ENCODE measurements at regions not wholly inside any gene's neighbourhood (a gene's known extent, or its start where the extent isn't known, plus 50 kb on each side); places are given as distances from the start of the nearest gene placed in this dataset.
"Not testable (repeated sequence)": the region's sequence is repeated elsewhere in the genome, so short reads cannot be mapped to it uniquely, and the experiment has no call there.

DNA sequence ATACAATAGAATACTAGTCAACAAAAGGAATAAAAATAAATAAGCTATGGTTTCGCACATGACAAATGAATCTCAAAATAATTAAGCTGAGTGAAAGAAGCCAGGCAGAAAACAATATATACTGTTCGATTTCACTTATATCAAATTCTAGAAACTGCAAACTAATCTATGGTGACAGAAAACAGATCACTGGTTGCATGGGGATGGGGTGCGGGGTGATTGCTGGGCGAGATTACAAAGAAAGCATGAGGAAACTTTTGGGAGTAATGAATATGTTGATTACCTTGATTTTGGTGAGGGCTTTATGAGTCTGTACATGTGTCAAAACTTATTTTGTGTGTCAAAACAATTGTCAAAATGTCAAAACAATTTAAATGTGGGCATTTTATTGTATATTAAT lies 135.6 kb downstream of the GPR85 start:
- TF ChIP-seq, protein P1, sequence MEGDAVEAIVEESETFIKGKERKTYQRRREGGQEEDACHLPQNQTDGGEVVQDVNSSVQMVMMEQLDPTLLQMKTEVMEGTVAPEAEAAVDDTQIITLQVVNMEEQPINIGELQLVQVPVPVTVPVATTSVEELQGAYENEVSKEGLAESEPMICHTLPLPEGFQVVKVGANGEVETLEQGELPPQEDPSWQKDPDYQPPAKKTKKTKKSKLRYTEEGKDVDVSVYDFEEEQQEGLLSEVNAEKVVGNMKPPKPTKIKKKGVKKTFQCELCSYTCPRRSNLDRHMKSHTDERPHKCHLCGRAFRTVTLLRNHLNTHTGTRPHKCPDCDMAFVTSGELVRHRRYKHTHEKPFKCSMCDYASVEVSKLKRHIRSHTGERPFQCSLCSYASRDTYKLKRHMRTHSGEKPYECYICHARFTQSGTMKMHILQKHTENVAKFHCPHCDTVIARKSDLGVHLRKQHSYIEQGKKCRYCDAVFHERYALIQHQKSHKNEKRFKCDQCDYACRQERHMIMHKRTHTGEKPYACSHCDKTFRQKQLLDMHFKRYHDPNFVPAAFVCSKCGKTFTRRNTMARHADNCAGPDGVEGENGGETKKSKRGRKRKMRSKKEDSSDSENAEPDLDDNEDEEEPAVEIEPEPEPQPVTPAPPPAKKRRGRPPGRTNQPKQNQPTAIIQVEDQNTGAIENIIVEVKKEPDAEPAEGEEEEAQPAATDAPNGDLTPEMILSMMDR (conservative IDR thresholded peaks at IDR 0.05; ENCODE audit: low read depth, low read length): no peak

DNA sequence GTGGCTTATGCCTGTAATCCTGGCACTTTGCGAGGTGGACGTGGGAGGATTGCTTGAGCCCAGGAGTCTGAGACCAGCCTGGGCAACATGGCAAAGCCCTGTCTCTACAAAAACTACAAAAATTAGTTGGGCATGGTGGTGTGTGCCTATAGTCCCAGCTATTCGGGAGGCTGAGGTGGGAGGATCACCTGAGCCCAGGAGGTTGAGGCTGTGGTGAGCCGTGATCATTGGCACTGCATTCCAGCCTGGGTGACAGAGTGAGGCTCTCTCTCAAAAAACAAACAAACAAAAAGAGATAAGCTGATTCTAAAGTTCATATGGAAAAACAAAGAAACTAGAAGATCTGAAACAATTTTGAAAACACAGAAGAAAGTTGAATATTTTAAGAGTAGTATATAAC lies 136.9 kb downstream of the GPR85 start:
- H4K20me1 ChIP-seq (ENCODE audit: insufficient read depth); H3K36me3 ChIP-seq (ENCODE audit: insufficient read depth); H3K4me3 ChIP-seq (IDR thresholded peaks at IDR 0.05; ENCODE audit: insufficient read depth, low read depth, low read length); H3K4me2 ChIP-seq; H3K79me2 ChIP-seq (ENCODE audit: insufficient read depth, low read depth); H3K27me3 ChIP-seq (ENCODE audit: insufficient read depth, low read depth); H3K4me1 ChIP-seq (ENCODE audit: low read depth, poor library complexity, severe bottlenecking); H3K27ac ChIP-seq; H2AFZ ChIP-seq (ENCODE audit: low read depth); H3K9ac ChIP-seq: not testable (repeated sequence)

More for the DNA sequence above, 135.6 kb downstream of the GPR85 start:
- H3K27me3 ChIP-seq (ENCODE audit: insufficient read depth, low read depth): no peaks in the 10 kb centered on the region
- no peak overlapping the region for H3K4me3 ChIP-seq (IDR thresholded peaks at IDR 0.05; ENCODE audit: insufficient read depth, low read depth, low read length)
- H4K20me1 ChIP-seq (ENCODE audit: insufficient read depth): no peaks in the 10 kb centered on the region
- no peaks in the 10 kb centered on the region for H3K36me3 ChIP-seq (ENCODE audit: insufficient read depth)
- no peaks in the 10 kb centered on the region for H3K79me2 ChIP-seq (ENCODE audit: insufficient read depth, low read depth)
- no peak overlapping the region for H3K9ac ChIP-seq
- H3K27ac ChIP-seq: no peak overlapping the region
- H2AFZ ChIP-seq (ENCODE audit: low read depth): no peak overlapping the region
- no peak overlapping the region for H3K4me2 ChIP-seq
- H3K4me1 ChIP-seq (ENCODE audit: low read depth, poor library complexity, severe bottlenecking): no peaks in the 10 kb centered on the region

DNA sequence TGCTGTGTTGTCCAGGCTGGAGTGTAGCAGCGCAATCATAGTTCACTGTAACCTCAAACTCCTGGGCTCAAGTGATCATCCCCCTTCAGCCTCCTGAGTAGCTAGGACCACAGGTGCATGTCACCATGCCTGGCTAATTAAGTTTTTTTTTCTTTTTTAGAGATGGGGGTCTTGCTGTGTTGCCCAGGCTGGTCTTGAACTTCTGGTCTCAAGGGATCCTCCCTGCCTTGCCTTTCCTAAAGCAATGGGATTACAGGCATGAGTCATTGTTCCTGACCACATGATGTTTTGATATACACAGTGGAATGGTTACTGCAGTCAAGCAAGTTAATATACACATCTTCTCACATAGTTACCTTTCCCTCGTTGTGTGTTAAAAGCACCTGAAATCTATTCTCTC lies 140.3 kb downstream of the GPR85 start:
- TF ChIP-seq, protein P1 (conservative IDR thresholded peaks at IDR 0.05; ENCODE audit: low read depth, low read length): no peak
- no peaks in the 10 kb centered on the region for H3K27me3 ChIP-seq (ENCODE audit: insufficient read depth, low read depth)
- no peak overlapping the region for H3K27ac ChIP-seq
- no peak overlapping the region for H2AFZ ChIP-seq (ENCODE audit: low read depth)
- H4K20me1 ChIP-seq (ENCODE audit: insufficient read depth): no peaks in the 10 kb centered on the region
- H3K4me3 ChIP-seq (IDR thresholded peaks at IDR 0.05; ENCODE audit: insufficient read depth, low read depth, low read length): no peak overlapping the region
- H3K79me2 ChIP-seq (ENCODE audit: insufficient read depth, low read depth): no peaks in the 10 kb centered on the region
- H3K9ac ChIP-seq: no peak overlapping the region
- H3K4me1 ChIP-seq (ENCODE audit: low read depth, poor library complexity, severe bottlenecking): no peaks in the 10 kb centered on the region
- no peaks in the 10 kb centered on the region for H3K36me3 ChIP-seq (ENCODE audit: insufficient read depth)
- no peak overlapping the region for H3K4me2 ChIP-seq

DNA sequence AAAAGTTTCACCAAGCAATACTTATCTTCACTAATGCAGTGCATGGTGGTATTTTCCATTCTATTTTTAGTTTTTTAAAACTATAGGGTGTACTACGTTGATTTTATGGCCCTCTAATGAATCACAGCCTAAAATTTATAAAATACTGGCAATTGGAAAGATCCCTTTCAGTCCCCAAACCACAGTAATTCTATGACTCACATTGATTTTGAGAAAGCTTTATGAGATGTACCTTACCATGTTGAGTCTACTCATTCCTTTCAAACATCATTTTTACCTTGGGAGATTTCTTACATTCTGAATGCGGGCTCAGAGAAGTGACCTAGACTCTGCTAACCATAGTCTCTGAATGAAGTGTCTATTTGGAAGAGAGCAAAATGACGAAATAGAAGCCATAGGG lies 141.6 kb downstream of the GPR85 start:
- H4K20me1 ChIP-seq (ENCODE audit: insufficient read depth): no peaks in the 10 kb centered on the region
- H3K27ac ChIP-seq: no peak overlapping the region
- H3K4me2 ChIP-seq: no peak overlapping the region
- H3K9ac ChIP-seq: no peak overlapping the region
- TF ChIP-seq, protein P1 (conservative IDR thresholded peaks at IDR 0.05; ENCODE audit: low read depth, low read length): no peak
- peaks cover 8% of the 10 kb centered on the region for H3K4me1 ChIP-seq (ENCODE audit: low read depth, poor library complexity, severe bottlenecking)
- H3K36me3 ChIP-seq (ENCODE audit: insufficient read depth): no peaks in the 10 kb centered on the region
- H3K27me3 ChIP-seq (ENCODE audit: insufficient read depth, low read depth): no peaks in the 10 kb centered on the region
- H3K79me2 ChIP-seq (ENCODE audit: insufficient read depth, low read depth): no peaks in the 10 kb centered on the region
- no peak overlapping the region for H2AFZ ChIP-seq (ENCODE audit: low read depth)
- H3K4me3 ChIP-seq (IDR thresholded peaks at IDR 0.05; ENCODE audit: insufficient read depth, low read depth, low read length): no peak overlapping the region

DNA sequence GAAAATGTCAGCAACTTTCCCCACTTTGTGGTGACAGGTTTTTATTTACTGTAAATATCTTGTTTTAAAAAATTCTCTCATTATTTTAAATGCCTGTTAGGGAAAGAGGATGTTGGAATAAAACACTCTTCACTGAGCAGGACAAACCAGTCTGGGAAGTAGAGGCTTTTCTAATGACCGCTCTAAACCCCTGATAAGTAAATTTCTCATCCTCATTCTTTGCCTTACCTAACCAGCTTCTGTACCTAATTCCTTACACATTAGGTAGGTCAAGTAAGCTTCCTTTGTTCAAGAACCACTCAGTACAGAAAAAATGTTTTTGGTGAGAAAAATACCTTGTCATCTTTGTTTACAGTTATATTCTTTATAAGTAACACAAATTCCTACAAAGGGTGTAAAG lies 143.6 kb downstream of the GPR85 start:
- H3K36me3 ChIP-seq (ENCODE audit: insufficient read depth): no peaks in the 10 kb centered on the region
- TF ChIP-seq, protein P1 (conservative IDR thresholded peaks at IDR 0.05; ENCODE audit: low read depth, low read length): no peak
- no peak overlapping the region for H3K4me3 ChIP-seq (IDR thresholded peaks at IDR 0.05; ENCODE audit: insufficient read depth, low read depth, low read length)
- H3K9ac ChIP-seq: no peak overlapping the region
- peaks cover 8% of the 10 kb centered on the region; the same call in 1 of the 2 replicates for H3K79me2 ChIP-seq (ENCODE audit: insufficient read depth, low read depth)
- H3K4me2 ChIP-seq: no peak overlapping the region
- H3K4me1 ChIP-seq (ENCODE audit: low read depth, poor library complexity, severe bottlenecking): peaks cover 16% of the 10 kb centered on the region
- no peaks in the 10 kb centered on the region for H4K20me1 ChIP-seq (ENCODE audit: insufficient read depth)
- H2AFZ ChIP-seq (ENCODE audit: low read depth): no peak overlapping the region
- H3K27me3 ChIP-seq (ENCODE audit: insufficient read depth, low read depth): no peaks in the 10 kb centered on the region
- no peak overlapping the region for H3K27ac ChIP-seq

DNA sequence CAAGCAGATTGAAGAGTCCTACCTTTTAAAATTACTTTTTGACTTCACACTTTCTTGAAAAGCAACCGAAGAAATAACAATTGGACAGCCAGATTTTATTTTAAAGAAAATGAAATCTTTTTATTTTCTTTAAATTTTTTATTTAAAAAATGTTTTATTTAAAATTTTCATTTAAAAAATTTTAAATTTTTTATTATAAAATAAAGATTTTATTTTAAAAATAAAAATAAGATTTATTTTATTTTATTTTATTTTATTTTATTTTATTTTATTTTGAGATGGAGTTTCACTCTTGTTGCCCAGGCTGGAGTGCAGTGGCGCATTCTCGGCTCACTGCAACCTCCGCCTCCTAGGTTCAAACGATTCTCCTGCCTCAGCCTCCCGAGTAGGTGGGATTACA lies 144.5 kb downstream of the GPR85 start:
- H3K27ac ChIP-seq; H3K9ac ChIP-seq; H4K20me1 ChIP-seq (ENCODE audit: insufficient read depth); H3K27me3 ChIP-seq (ENCODE audit: insufficient read depth, low read depth); H3K4me2 ChIP-seq; H2AFZ ChIP-seq (ENCODE audit: low read depth); H3K36me3 ChIP-seq (ENCODE audit: insufficient read depth); H3K4me3 ChIP-seq (IDR thresholded peaks at IDR 0.05; ENCODE audit: insufficient read depth, low read depth, low read length); H3K79me2 ChIP-seq (ENCODE audit: insufficient read depth, low read depth): not testable (repeated sequence)
- H3K4me1 ChIP-seq (ENCODE audit: low read depth, poor library complexity, severe bottlenecking): peaks cover 16% of the 10 kb centered on the region

Data from KMS-11 (cell line).